A549 (cell line): ENCODE measurements at regions not wholly inside any gene's neighbourhood (a gene's known extent, or its start where the extent isn't known, plus 50 kb on each side); places are given as distances from the start of the nearest gene placed in this dataset.

Experiments used
- CBX2 ChIP-seq: fragments of 200-600 bp; sonication (generic); IDR thresholded peaks from 2 replicates; pipeline ENCODE4 v1.6.1; 2016; ENCODE audit warnings: low read depth, mild to moderate bottlenecking, borderline replicate concordance
- CTCF ChIP-seq: fragments of >200 bp; sonication (Bioruptor Twin); formaldehyde crosslinking; IDR thresholded peaks from 3 replicates; pipeline ENCODE4 v1.5.1; 2016
- E2F6 ChIP-seq: IDR thresholded peaks from 2 replicates; pipeline ENCODE4 v1.6.1; 2012; ENCODE audit warnings: low read depth, borderline replicate concordance
- ESRRA ChIP-seq: fragments of 150-350 bp; IDR thresholded peaks from 2 replicates; pipeline ENCODE4 v1.6.1; 2014; ENCODE audit warnings: mild to moderate bottlenecking, low read length, borderline replicate concordance
- HOXA7 ChIP-seq: fragments of 250-450 bp; sonication (Bioruptor Pico); IDR thresholded peaks from 2 replicates; pipeline ENCODE4 v1.5.0; 2020; ENCODE audit warnings: mild to moderate bottlenecking, moderate library complexity
- MYC ChIP-seq: IDR thresholded peaks from 2 replicates; pipeline ENCODE4 v1.6.1; 2012; ENCODE audit warnings: mild to moderate bottlenecking, inconsistent platforms, low read length, improper control_type of control experiment, borderline replicate concordance
- NR3C1 ChIP-seq: fragments of >200 bp; sonication (Bioruptor Twin); formaldehyde crosslinking; IDR thresholded peaks from 3 replicates; pipeline ENCODE4 v1.6.1; 2017
- PHF8 ChIP-seq: fragments of 200-600 bp; sonication (generic); IDR thresholded peaks from 2 replicates; pipeline ENCODE4 v1.6.1; 2016; ENCODE audit warnings: low read depth, mild to moderate bottlenecking, antibody characterized with exemption, moderate library complexity, borderline replicate concordance
- POLR2A ChIP-seq: IDR thresholded peaks from 2 replicates; pipeline ENCODE4 v1.6.1; 2012; ENCODE audit warnings: mild to moderate bottlenecking, low read length
- RCOR1 ChIP-seq: fragments of 150-350 bp; IDR thresholded peaks from 2 replicates; pipeline ENCODE4 v1.6.1; 2014; ENCODE audit warnings: antibody characterized with exemption, low read length, low read depth
- REST ChIP-seq: fragments of 200-600 bp; sonication (generic); IDR thresholded peaks from 2 replicates; pipeline ENCODE4 v1.6.1; 2016; ENCODE audit warnings: antibody characterized with exemption, mild to moderate bottlenecking, moderate library complexity
- USF2 ChIP-seq: fragments of 450-650 bp; IDR thresholded peaks from 2 replicates; pipeline ENCODE4 v1.6.1; 2014; ENCODE audit warnings: antibody characterized with exemption

GRCh38 chr10:21161090-21161625 lies 264.0 kb upstream of the NEBL start:
- TF ChIP-seq RCOR1 (no peak), CTCF (no peak), E2F6 (no peak), MYC (no peak), ESRRA (no peak), REST (no peak), PHF8 (no peak), HOXA7 (no peak), POLR2A (no peak), NR3C1 (no peak), USF2 (no peak), CBX2 (no peak)
